DMS114 treated with DMSO at 0.1 percent for 48 hours (cell line): ENCODE measurements at regions not wholly inside any gene's neighbourhood (a gene's known extent, or its start where the extent isn't known, plus 50 kb on each side); places are given as distances from the start of the nearest gene placed in this dataset.
"Not testable (repeated sequence)": the region's sequence is repeated elsewhere in the genome, so short reads cannot be mapped to it uniquely, and the experiment has no call there.

ENCODE experiments used
- DNase-seq: peaks from one replicate; lab custom pipeline; 2025; ENCODE audit not compliant: unreplicated experiment; lab: John Stamatoyannopoulos, UW

DNA sequence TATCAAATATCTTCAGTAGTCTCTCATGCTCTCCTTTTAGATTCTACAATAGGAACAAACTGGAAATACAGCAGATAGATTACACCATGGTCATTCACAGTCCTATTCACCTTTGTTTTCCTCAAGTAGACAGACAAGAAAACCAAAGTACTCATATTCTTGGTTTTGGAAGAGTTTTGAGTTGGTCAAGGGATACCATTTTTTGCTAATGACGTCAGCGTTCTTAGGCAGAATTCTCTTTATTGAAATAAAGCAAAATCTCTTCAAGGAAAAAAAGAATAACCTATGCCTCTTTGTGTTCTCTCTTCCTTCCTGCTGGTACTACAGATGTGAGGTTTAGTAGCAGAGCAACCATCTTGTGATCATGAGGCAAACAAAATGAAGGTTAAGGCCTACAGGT is 268.3 kb upstream of the PDZRN3 start:
- no peak for DNase-seq

DNA sequence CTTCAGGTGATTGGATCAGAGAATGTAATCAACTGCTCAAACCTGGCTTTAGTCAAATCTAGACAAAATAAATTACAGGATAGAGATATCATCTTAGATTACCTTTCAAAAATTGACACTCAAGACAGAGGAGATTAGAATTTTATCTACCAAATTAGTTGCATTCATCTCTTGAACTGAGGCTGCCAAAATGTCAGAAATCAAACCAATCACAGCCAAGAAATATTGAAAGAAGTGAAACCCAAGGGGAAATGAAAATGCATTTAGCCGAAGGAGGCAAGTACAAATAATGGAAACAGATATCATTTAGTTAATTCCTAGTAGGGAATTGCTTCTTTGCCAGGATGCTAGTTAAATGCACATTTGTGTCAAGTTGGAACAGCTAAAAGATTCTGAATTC is 261.1 kb upstream of the PDZRN3 start:
- DNase-seq, result no peak

DNA sequence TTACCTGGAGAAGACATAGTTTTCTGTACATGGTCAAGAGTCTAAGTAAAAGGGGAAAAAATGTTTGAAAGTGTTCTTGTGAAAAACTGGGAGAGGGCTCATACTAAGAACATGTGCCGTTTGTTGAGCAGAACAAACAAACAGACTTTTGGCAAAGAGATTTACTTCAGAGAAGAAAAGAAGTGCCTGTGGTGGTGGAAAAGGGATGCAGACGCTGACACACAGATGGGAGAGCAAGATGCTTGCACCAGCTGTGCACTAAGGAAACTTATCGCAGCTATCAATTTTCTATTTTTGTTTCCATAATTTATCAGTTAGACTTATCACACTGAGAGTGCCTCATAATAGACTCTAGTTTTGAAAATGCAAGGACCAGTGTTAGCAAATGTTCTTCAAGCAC is 259.6 kb upstream of the PDZRN3 start:
- DNase-seq, result no peak

DNA sequence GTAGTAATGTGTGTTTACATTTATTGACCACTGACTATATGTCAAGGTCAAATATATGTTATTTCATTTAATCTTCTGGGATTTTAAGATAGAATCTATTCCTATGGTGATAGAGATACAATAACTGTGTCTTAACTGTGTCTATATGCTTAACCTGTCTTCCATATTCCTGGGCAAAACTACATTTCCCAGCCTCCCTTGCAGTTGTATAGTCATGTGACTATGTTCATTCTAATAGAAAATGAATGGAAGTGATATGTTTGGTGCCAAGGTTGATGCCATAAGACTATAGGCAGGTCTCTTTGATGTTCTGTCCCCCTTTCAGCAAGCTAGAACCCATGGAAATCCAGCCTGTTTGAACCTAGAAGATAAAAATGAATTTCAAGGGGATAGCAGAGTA is 258.8 kb upstream of the PDZRN3 start:
- no peak for DNase-seq

DNA sequence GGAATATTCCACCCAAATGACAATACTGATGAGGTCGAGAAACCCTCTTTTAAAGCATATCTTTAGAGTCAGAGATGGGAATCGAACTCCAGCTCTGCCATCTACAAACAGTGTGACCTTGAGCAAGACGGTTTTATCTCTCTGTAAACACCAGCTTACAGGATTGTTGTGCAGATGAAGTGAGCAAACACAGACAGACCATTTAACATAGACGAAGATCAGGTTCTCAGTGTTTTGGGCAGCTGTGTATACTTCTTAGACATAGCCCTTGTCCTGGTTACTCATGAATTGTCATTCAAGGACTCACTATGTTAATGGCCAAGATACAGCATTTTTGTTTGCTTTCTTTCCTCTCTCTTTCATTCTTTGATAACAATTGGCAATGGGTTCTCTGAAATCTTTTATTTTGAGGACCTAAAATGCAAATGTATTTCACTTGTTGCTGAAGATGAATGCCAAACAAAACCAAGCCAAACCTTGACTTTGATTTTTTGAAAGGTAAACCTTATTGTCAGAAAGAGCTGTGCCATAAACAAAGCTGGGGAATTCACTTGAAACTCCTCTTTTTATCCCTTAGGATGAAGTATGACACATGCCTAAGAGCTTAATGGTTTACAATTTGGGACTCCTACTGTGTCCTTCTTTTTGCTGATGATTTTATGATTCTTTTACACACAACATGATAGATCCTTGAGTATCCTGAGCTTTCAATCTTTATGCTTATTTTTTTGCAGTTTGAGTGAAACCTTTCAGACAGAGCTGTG is 250.0 kb upstream of the PDZRN3 start:
- no peak for DNase-seq

DNA sequence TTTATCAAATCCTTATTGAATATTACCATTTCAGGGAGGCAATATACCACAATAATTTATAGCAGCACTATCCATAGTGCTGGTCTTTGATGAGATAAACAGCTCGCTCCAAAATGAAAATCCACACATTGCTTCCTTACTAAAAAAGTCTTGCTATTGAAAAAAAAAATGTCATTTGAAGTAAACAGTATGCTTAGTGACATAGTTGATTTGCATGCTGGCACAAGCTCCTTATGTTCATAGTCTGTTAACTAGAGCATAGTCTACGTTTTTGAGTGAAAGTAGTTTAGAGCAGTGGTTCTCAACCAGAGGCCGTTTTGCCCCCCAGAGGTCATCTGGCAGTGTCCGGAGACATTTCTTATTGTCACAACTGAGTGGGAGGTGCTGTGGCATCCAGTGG is 249.4 kb upstream of the PDZRN3 start:
- DNase-seq, result no peak

DNA sequence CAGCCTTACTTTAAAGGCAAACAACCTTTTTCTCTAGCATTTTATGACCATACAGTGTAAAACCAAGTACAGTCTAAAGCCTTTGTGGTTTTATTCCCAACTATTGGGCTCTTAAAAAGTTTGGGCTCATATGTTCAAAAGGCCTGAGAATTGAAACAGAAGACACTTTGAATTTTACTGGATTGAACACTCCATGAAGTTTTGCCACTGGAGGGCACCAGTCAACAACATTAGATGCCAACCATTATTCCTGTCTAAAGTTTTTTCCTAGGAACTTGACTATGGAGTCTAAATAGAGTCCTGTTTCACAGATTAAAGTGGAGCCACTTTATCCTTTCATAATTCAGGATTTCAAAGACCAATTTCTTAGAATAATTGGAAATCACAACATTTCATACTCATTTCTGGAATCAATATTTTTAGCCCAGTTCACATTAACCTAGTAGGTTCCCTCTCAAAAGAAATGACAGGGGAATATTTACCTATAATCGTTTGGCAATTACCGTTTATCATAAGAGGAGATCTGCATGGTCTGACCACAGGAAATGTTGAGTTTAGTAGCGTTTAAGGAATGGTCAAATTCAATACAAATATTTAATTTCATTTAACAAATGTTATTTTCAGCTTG is 244.1 kb upstream of the PDZRN3 start:
- DNase-seq, result peak; percentile 1

DNA sequence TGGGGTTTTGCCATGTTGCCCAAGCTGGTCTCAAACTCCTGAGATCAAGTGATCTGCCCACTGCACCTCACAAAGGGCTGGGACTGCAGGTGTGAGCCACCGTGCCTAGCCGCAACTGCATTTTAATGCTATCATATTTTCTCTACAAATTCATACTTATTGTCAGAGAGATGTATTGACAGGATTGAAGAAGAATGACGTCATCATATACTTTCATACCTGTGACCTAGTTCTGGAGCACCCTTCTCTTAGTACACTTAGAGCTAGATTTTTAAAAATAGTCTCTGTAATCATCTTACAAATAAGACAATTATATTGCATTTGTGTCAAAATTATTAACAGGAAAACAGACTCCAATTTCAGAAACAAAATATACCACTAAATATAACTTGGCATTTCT is 242.8 kb upstream of the PDZRN3 start:
- DNase-seq, result no peak

DNA sequence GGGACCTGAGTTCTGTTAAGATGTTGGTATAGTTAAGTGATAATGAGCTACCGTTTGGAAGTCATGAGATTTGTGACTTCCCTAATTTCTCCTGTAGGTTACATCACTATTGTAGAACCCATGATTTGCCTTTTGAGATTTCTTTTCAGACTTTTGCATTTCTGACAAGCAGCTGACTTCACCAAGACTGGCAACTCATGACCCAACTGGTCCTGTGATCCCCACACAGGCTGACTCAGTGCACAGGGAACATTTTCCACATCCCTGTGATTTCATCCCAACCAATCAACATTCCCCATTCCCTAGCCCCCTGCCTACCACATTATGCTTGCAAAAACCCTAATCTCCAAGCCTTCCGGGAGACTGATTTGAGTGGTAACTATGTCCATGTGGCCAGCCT is 242.1 kb upstream of the PDZRN3 start:
- DNase-seq, result no peak

DNA sequence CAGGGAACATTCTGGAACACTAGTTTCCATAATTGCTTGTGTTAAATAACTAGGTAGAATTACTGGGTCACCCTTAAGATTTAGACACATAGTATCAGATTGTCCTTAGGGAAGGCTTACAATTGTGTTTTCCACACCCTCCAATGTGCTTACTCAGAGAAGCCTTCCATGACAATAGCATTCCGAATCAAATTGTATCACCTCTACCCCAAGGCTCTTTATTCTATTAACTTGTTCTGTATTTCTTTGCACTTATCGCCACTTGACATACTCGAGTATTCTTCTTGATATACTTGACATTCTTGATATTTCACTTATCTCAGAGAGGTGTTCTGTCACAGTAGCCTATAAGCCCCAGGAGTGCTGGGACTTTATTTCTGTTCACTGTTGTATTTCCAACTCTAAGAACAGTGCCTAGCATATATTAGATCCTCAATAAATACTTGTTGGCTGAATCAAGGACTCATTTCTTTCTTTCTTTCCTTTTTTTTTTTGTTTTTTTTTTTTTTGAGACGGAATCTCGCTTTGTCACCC is 238.9 kb upstream of the PDZRN3 start:
- DNase-seq, result no peak

DNA sequence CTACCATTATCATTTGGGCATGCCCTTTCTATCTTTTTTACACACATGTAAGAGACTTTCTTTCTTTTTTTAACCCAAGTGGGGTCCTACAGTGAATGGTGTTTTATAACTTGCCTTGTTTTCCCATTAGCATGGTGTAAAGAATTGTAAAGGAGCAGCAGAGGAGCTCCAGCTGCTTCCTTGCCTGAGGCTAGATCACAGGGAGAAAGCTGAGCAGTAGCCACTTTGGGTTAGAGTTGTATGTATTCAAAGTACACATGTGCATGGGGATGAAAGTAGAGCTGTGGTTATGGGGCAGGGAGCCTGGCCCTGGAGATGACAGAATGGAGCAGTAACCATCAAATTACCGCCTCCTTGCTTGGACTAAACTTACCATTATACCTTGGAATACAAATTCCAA is 231.1 kb upstream of the PDZRN3 start:
- no peak for DNase-seq

DNA sequence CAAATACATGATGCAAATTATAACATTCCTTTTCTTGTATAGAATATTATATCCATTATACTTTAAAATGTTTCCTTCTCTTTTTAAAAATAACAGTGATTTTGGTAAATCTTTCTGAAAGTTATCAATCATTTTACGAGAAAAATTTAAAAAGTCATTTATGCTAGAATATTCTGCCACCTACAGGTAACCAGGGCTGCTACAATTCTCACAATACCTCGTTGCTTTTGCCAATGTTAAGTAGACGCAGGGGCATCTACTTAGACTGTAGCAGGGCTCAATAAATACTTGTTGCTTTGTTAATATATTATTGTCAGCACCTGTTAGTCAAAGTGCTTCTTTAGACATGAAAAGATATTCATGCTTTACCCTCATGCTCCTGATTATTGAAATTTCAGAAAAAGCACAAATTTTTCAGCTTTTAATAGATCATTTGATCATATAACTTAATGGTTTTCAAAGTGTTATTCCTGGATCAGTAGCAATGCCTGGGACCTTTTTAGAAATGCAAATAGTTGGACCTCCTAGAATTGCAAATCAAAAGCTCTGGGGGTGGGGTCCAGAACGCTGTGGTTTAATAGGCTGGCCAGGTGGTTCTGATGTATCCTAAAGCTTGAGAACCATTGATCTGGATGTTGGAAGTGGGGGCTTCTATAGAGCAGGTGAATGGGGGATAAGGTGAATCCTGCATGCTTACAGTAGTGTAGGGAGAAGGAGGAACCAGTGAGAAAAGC is 223.6 kb upstream of the PDZRN3 start:
- DNase-seq, result no peak

DNA sequence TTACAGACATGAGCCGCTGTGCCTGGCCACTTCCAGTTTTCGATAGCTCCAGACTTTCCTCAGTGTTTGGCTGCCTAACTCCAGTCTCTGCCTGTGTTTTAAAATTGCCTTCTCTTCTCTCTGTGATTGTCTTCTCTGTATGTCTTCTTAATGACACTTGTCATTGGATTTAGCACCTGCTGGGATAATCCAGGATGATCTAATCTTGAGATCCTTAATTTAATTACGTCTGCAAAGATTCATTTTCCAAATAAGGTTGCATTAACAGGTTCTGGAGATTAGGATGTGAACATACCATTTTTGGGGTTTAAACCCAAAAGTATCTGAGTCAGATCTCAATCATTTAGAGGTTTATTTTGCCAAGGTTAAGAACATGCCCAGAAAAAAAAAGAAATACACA is 222.2 kb upstream of the PDZRN3 start:
- no peak for DNase-seq

DNA sequence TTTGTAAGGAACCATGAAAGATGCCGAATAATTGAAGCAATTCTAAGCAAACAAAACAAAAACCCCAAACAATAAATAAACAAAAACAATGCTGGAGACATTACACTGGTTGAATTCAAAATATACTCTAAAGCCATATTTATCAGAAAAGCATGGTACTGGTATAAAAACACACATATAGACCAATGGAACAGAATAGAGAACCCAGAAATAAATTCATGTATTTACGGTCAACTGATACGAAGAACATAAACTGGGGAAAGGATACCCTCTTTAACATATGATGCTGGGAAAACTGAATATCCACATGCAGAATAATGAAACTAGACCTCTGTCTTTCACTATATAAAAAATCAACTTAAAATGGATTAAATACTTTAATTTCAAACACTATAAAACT is 214.3 kb upstream of the PDZRN3 start:
- DNase-seq, result no peak

DNA sequence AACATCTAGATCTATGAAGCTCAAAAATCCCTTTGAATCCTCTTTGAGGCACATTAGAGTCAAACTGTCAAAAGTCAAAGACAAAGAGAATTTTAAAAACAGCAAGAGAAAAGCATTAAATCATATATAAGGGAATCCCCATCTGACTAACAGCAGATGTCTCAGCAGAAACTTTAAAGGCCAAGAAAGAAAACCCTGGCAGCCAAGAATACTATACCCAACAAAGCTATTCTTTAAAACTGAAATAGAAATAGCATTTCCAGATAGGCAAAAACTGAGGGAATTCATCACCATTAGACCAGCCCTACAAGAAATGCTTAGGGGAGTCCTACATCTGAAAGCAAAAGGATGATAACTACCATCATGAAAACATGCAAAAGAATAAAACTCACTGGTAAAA is 211.2 kb upstream of the PDZRN3 start:
- no peak for DNase-seq

DNA sequence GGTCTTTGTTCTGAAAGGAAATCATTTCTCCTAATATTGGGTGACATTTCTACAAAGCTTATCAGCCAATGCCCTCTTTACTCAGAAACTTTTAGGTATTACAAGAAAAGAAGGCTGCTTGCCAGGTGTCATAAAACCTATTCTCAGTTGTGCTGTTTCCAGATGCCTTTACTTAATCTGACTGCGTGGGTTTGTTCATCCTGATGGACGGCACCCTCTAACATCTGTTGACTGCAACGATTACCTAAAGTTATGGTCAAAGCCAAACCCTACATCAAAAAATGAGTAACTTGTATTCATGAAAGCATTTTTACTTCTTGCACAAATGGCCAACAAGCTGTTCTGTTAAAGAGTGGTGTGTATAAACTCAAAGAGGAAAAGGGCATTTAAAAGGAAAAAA is 207.7 kb upstream of the PDZRN3 start:
- no peak for DNase-seq

DNA sequence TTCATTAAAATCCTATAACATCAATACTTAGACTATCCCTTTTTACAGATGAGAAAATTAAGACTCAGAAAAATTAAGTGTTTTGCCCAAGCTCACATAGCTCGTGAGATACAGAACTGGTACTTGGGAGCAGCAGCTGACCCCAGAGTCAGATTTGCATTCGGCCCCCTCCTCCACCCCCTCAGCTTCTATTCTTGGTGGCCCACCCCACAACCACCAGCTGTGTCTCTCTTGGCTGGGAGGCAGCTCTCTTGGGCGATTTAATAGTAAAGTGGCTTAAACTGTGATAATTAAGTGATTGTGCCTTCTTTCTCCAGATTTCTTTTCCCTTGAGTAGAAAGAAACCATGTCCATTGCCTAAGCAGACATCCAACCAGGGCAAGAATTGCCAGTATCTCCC is 203.6 kb upstream of the PDZRN3 start:
- DNase-seq, result no peak

DNA sequence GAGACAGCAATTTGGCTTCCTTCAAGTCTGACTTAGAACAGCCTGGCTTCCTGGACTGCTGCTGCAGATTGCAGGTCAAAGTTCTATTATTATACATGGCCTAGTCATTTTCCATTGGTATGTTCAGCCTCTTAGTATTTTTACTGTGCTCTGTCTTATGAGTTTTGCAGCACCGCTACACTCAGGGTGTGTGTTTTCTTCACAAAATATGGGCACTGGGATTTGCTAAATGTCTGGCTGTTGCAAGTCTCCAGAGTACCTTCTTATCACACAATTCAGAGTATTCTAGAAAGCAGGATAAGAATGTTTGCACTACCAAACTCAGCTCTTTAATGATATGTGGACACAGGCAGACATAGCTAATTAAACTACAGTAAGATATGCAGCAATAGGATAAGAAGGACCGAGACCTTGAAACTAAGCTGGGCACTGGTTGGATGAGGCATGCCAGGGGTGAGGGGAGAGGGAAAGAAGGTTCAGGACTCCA is 203.0 kb upstream of the PDZRN3 start:
- no peak for DNase-seq

DNA sequence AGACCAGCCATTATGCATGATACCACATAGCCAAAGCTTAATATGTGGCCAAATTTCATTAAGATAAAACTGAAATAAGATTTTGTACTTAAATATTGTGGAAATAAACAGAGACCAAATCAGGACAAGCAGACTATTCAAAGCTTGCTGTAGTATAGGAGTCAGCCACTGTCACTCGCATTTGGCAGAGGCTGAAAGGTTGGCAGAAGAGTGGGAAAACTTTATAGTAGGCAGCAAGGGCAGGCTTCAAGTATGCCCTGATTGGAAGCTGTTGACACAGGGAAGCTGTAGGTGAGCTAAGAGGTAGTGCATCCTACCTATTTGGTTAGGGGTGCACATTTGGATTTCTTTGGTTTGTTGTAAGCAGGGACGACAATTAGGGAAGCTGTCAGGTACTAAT is 202.5 kb upstream of the PDZRN3 start:
- no peak for DNase-seq

DNA sequence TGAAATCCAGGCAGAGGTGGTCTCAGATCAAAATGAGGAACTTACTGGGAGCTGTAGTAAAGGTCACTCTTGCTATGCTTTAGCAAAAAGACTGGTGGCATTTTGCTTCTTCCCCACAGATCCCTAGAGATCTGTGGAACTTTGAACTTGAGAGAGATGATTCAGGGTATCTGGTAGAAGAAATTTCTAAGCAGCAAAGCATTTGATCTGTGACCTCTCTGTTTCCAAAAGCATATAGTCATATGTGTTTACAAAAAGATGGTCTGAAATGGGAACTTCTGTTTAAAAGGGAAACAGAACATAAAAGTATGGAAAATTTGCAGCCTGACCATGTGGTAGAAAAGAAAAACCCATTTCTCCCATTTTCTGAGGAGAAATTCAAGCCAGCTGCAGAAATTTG is 196.2 kb upstream of the PDZRN3 start:
- not testable (repeated sequence) for DNase-seq

DNA sequence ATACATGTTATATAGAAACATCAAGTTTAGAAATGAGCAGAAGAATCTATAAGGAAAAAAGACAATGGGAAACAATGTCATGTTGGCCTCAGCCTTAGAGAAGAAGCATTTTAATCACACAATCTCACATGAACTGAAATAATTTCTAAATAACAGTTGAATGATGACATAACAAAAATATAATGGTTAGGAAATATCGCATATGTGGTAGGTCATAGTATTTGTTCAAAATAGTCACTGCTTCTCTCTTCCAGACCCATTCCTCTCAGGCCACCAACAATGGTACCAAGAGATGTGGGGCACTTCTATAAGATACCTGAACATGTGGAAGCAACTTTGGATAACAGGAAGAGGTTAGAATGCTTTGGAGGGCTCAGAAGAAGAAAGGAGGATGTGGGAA is 195.7 kb upstream of the PDZRN3 start:
- no peak for DNase-seq

DNA sequence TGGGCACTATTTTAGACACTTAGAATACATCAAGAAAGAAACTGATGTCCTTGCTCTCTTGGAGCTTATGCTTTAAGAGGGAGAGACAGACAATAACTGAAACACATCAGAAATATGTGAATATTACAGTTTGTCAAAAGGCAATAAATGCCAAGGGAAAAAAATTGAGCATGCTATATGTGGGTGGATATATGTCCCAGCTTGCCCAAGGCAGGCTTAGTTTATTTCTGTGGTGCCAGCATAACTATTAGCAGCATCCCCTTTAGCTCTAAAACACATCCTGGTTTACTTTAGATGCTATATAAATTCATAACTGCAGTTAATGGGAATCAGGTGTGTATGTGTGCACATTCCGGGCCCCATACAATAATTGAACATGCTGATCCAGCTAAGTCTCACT is 191.2 kb upstream of the PDZRN3 start:
- DNase-seq, result no peak
